Thyroid gland (tissue), 4 donors: ENCODE measurements at regions not wholly inside any gene's neighbourhood (a gene's known extent, or its start where the extent isn't known, plus 50 kb on each side); places are given as distances from the start of the nearest gene placed in this dataset.
"Not testable (repeated sequence)": the region's sequence is repeated elsewhere in the genome, so short reads cannot be mapped to it uniquely, and the experiment has no call there.

Experiments
- DNase-seq, 2 donors: peaks; one replicate each; pipeline ENCODE4 v3.0.0-alpha.2; 2019
- H3K27ac ChIP-seq, 3 donors: fragments of 200-600 bp; sonication (generic); 1 replicate in 2 of 3; 2 replicates in 1 of 3; pipeline ENCODE4 v1.5.1; 2016 to 2019; ENCODE audit warnings: mild to moderate bottlenecking in 1 of 3, moderate library complexity in 1 of 3
- H3K27me3 ChIP-seq: fragments of 200-600 bp; sonication (generic); one replicate; pipeline ENCODE4 v1.5.1; 2019
- H3K36me3 ChIP-seq, 2 donors: fragments of 200-600 bp; sonication (generic); one replicate each; pipeline ENCODE4 v1.5.1; 2016 to 2019
- H3K4me1 ChIP-seq, 2 donors: fragments of 200-600 bp; sonication (generic); one replicate each; pipeline ENCODE4 v1.5.1; 2017 to 2019
- H3K4me3 ChIP-seq, 3 donors: fragments of 200-600 bp; sonication (generic); replicated peaks in 1 of 3; 1 replicate in 2 of 3; 2 replicates in 1 of 3; pipeline ENCODE4 v1.5.1; 2016; ENCODE audit warnings: mild to moderate bottlenecking in 1 of 3
- H3K9me3 ChIP-seq: fragments of 200-600 bp; sonication (generic); one replicate; pipeline ENCODE4 v1.5.1; 2017
- POLR2A ChIP-seq, 2 donors: fragments of 450-650 bp; IDR thresholded peaks; one replicate each; pipeline ENCODE4 v1.6.1; 2017; ENCODE audit warnings: antibody characterized with exemption in 2 of 2, mild to moderate bottlenecking in 2 of 2, moderate library complexity in 1 of 2
- WGBS, 2 donors: methylation state at CpG; one replicate each; pipeline ENCODE4 v1.1.5; 2017; 5-methylcytosine and 5-hydroxymethylcytosine counted together
- intact Hi-C: fragments of 100-400 bp; cut with DNase I; formaldehyde crosslinking; loops from one replicate; pipeline ENCODE4 v1.15.1; 2023
- TF ChIP-seq, protein P1 (sequence below), 6 experiments: fragments of 200-600 bp in 3 of 6; fragments of 450-650 bp in 3 of 6; sonication (generic) in 3 of 6; IDR thresholded peaks; one replicate each; pipeline ENCODE4 v1.5.1; 2016 to 2019; ENCODE audit warnings: antibody characterized with exemption in 6 of 6, mild to moderate bottlenecking in 2 of 6, inconsistent platforms in 1 of 6, moderate library complexity in 1 of 6

GRCh38 chr9:39809401-39810226, 454.1 kb downstream of the SPATA31A1 start:
- peak; percentile 83 to 88 for DNase-seq
- WGBS, 2 donors = 2% methylated on average over 21 to 32 of the region's 43 CpGs
- intact Hi-C loops, H3K9me3 ChIP-seq, H3K4me1 ChIP-seq, H3K36me3 ChIP-seq, H3K27me3 ChIP-seq: not testable (repeated sequence)
- Histone ChIP-seq H3K27ac (peak overlapping the region; percentile 71 to 89 (median 85)), H3K4me3 (peak overlapping the region; percentile 14 to 55 (median 34))
- peak in 1 of 2 donors; percentile 62 for TF ChIP-seq POLR2A (IDR thresholded peaks at IDR 0.05)

DNA sequence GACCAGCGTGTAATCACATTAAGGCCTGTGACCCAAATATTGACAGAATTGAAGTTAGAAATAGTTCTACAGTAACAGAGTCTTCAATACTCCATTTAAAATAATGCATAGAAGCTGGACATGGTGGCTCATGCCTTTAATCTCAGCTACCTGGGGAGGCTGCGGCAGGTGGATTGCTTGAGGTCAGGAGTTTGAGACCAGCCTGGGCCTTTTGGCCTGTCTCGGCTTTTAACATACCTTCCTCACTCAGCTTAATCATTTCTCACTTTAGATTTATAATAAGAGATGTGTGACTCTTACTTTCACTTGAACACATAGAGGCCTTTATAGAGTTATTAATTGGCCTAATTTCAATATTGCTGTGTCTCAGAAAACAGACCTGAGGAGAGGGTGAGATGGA, 454.9 kb downstream of the SPATA31A1 start:
- DNase-seq, H3K4me3 ChIP-seq, H3K4me1 ChIP-seq, H3K36me3 ChIP-seq, H3K27ac ChIP-seq, H3K27me3 ChIP-seq, H3K9me3 ChIP-seq, intact Hi-C loops: not testable (repeated sequence)
- WGBS, 2 donors = 90 to 100% methylated on average over 2 of the region's 3 CpGs

DNA sequence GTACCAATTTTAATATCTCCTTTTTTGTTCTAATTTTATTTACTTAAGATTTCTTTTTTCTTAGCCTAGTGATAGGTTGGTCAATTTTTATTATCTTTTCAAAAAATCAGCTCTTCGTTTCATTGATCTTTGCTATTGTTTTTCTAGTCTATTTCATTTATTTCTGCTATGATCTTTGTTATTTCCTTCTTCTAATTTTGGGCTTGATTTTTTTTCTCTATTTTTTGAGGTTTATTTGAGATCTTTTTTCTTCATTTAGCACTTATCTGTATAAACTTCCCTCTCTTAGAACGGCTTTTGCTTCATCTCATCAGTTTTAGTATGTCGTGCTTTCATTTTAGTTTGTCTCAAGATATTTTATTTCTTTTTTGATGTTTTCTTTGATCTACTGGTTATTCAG, 456.1 kb downstream of the SPATA31A1 start:
- H3K27ac ChIP-seq, H3K4me1 ChIP-seq, H3K27me3 ChIP-seq, H3K36me3 ChIP-seq, H3K4me3 ChIP-seq, intact Hi-C loops, DNase-seq, H3K9me3 ChIP-seq: not testable (repeated sequence)
- whole genome bisulfite sequencing, 2 donors = 85 to 95% methylated on average over 3 of the region's 3 CpGs

- H3K9me3 ChIP-seq, H3K36me3 ChIP-seq, DNase-seq, H3K4me3 ChIP-seq, H3K4me1 ChIP-seq, H3K27me3 ChIP-seq, H3K27ac ChIP-seq, intact Hi-C loops: not testable (repeated sequence)
- TF ChIP-seq, protein P1, sequence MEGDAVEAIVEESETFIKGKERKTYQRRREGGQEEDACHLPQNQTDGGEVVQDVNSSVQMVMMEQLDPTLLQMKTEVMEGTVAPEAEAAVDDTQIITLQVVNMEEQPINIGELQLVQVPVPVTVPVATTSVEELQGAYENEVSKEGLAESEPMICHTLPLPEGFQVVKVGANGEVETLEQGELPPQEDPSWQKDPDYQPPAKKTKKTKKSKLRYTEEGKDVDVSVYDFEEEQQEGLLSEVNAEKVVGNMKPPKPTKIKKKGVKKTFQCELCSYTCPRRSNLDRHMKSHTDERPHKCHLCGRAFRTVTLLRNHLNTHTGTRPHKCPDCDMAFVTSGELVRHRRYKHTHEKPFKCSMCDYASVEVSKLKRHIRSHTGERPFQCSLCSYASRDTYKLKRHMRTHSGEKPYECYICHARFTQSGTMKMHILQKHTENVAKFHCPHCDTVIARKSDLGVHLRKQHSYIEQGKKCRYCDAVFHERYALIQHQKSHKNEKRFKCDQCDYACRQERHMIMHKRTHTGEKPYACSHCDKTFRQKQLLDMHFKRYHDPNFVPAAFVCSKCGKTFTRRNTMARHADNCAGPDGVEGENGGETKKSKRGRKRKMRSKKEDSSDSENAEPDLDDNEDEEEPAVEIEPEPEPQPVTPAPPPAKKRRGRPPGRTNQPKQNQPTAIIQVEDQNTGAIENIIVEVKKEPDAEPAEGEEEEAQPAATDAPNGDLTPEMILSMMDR (IDR thresholded peaks at IDR 0.05) = peak in 1 of 6 experiments; percentile 28
- WGBS, 2 donors = 65 to 69% methylated on average over 4 of the region's 4 CpGs
Observed at GRCh38 chr9:39828457-39828856, 473.0 kb downstream of the SPATA31A1 start.
